Keratinocyte (primary cell): ENCODE measurements at regions not wholly inside any gene's neighbourhood (a gene's known extent, or its start where the extent isn't known, plus 50 kb on each side); places are given as distances from the start of the nearest gene placed in this dataset.

Experiments
- CTCF ChIP-seq, 3 experiments: IDR thresholded peaks in 1 of 3; conservative IDR thresholded peaks in 1 of 3; optimal IDR thresholded peaks in 1 of 3; 2 replicates in 2 of 3; 3 replicates in 1 of 3; pipeline versions ENCODE3 to v1.5.1; 2011; ENCODE audit warnings: low read length in 3 of 3, mild to moderate bottlenecking in 3 of 3, moderate library complexity in 2 of 3, control low read depth in 1 of 3, inconsistent platforms in 1 of 3; ENCODE audit not compliant: insufficient read depth in 2 of 3; ENCODE audit errors: extremely low read depth in 1 of 3
- EZH2 ChIP-seq: IDR thresholded peaks from one replicate; pipeline ENCODE4 v1.6.1; 2012; ENCODE audit warnings: inconsistent platforms, mild to moderate bottlenecking, low read length, moderate library complexity

DNA sequence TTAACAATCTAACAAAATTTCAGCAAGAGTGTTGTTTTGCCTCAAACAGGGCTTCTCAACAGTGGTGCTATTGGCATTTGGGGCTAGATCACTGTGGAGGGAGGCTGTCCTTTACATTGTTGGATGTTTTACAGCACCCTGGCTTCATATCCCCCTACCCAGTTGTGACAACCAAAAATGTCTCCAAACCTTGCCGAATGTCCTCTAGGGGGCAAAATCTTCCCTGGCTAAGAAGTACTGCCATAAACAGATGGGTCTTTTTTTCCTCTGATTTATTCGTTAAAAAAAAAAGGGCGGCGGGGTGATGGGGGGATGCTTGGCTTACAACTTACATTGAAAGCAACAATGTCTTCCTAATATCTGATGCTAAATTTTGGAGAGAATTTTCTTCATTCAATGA, 207.6 kb upstream of the CCDC150 start:
- TF ChIP-seq CTCF (optimal IDR thresholded peaks at IDR 0.05 in 1 of 3, IDR thresholded peaks at IDR 0.05 in 1 of 3, conservative IDR thresholded peaks at IDR 0.05 in 1 of 3; ENCODE audit: extremely low read depth in 1 of 3, insufficient read depth in 2 of 3, low read length in 3 of 3), result peak; percentile 21 to 36 (median 34)
- no peak for TF ChIP-seq EZH2
